CD14-positive monocyte (primary cell): ENCODE measurements at regions not wholly inside any gene's neighbourhood (a gene's known extent, or its start where the extent isn't known, plus 50 kb on each side); places are given as distances from the start of the nearest gene placed in this dataset.
A peak's percentile ranks its signal among the peaks of the same experiment; 100 is the strongest.
"Not testable (repeated sequence)": the region's sequence is repeated elsewhere in the genome, so short reads cannot be mapped to it uniquely, and the experiment has no call there.

Experiments used
- DNase-seq, 3 donors: peaks; one replicate each; pipeline ENCODE4 v3.0.0-alpha.2; 2011 to 2022
- H2AFZ ChIP-seq: 2 replicates; pipeline ENCODE4 v1.6.0; 2012; ENCODE audit warnings: mild to moderate bottlenecking, low read depth, low read length, inconsistent platforms; ENCODE audit not compliant: insufficient read depth, poor library complexity, severe bottlenecking
- H3K27ac ChIP-seq, 2 donors: 1 replicate in 1 of 2; 2 replicates in 1 of 2; pipeline ENCODE4 v1.5.1; 2012 to 2013; ENCODE audit warnings: low read length in 2 of 2, control low read depth in 1 of 2, inconsistent platforms in 1 of 2, low read depth in 1 of 2, mild to moderate bottlenecking in 1 of 2
- H3K27me3 ChIP-seq, 2 donors: one replicate each; pipeline versions ENCODE4 v1.6.0 to v1.6.1; 2011 to 2013; ENCODE audit warnings: low read length in 2 of 2; ENCODE audit not compliant: control insufficient read depth in 2 of 2, insufficient read depth in 2 of 2
- H3K36me3 ChIP-seq, 2 donors: replicated peaks in 1 of 2; 1 replicate in 1 of 2; 2 replicates in 1 of 2; pipeline versions ENCODE4 v1.5.1 to v1.6.1; 2012 to 2013; ENCODE audit warnings: low read length in 2 of 2, control low read depth in 1 of 2, inconsistent platforms in 1 of 2, mild to moderate bottlenecking in 1 of 2; ENCODE audit not compliant: insufficient read depth in 2 of 2, control insufficient read depth in 1 of 2
- H3K4me1 ChIP-seq, 2 donors: 1 replicate in 1 of 2; 2 replicates in 1 of 2; pipeline versions ENCODE4 v1.5.1 to v1.6.1; 2012 to 2013; ENCODE audit warnings: low read length in 2 of 2, control low read depth in 1 of 2, inconsistent platforms in 1 of 2, mild to moderate bottlenecking in 1 of 2, moderate library complexity in 1 of 2; ENCODE audit not compliant: insufficient read depth in 2 of 2, control insufficient read depth in 1 of 2
- H3K4me2 ChIP-seq: replicated peaks from 2 replicates; pipeline ENCODE3; 2012; ENCODE audit warnings: low read length, moderate library complexity, mild to moderate bottlenecking; ENCODE audit not compliant: poor library complexity, severe bottlenecking; ENCODE audit errors: extremely low read depth
- H3K4me3 ChIP-seq, 3 experiments: fragments of 200-600 bp in 1 of 3; sonication (generic) in 1 of 3; replicated peaks in 1 of 3; 1 replicate in 2 of 3; 2 replicates in 1 of 3; pipeline ENCODE4 v1.5.1; 2011 to 2013; ENCODE audit warnings: low read length in 3 of 3, mild to moderate bottlenecking in 3 of 3, control low read depth in 2 of 3, low read depth in 2 of 3, inconsistent platforms in 1 of 3, moderate library complexity in 1 of 3
- H3K79me2 ChIP-seq: 2 replicates; pipeline ENCODE4 v1.6.0; 2012; ENCODE audit warnings: mild to moderate bottlenecking, control low read depth, inconsistent platforms, low read length, moderate library complexity; ENCODE audit not compliant: insufficient read depth
- H3K9ac ChIP-seq: 2 replicates; pipeline ENCODE4 v1.6.0; 2017; ENCODE audit warnings: low read length, mild to moderate bottlenecking; ENCODE audit not compliant: insufficient read depth, poor library complexity, severe bottlenecking
- H3K9me3 ChIP-seq, 2 donors: replicated peaks in 1 of 2; 1 replicate in 1 of 2; 2 replicates in 1 of 2; pipeline versions ENCODE4 v1.5.1 to v1.6.1; 2012 to 2013; ENCODE audit warnings: low read length in 2 of 2, control low read depth in 1 of 2; ENCODE audit not compliant: control insufficient read depth in 1 of 2, insufficient read depth in 1 of 2
- H4K20me1 ChIP-seq: 2 replicates; pipeline ENCODE4 v1.6.0; 2012; ENCODE audit warnings: mild to moderate bottlenecking, low read length, control low read depth, moderate library complexity; ENCODE audit not compliant: insufficient read depth
- H3K27ac Mint-ChIP-seq, 7 donors: one replicate each; pipeline ENCODE4 v1.8.0; 2020; ENCODE audit warnings: mild to moderate bottlenecking in 7 of 7, mixed read lengths in 7 of 7, moderate library complexity in 6 of 7, inconsistent platforms in 2 of 7
- H3K27me3 Mint-ChIP-seq, 3 donors: one replicate each; pipeline ENCODE4 v1.8.0; 2021 to 2022; ENCODE audit warnings: low read depth in 3 of 3, mild to moderate bottlenecking in 3 of 3, mixed read lengths in 3 of 3, moderate library complexity in 3 of 3, inconsistent platforms in 1 of 3
- H3K36me3 Mint-ChIP-seq, 2 donors: one replicate each; pipeline ENCODE4 v1.8.0; 2020; ENCODE audit warnings: mixed read lengths in 2 of 2, inconsistent platforms in 1 of 2, mild to moderate bottlenecking in 1 of 2
- H3K4me1 Mint-ChIP-seq: one replicate; pipeline ENCODE4 v1.8.0; 2020; ENCODE audit warnings: mild to moderate bottlenecking, mixed read lengths
- H3K4me3 Mint-ChIP-seq, 2 donors: one replicate each; pipeline ENCODE4 v1.8.0; 2020; ENCODE audit warnings: mild to moderate bottlenecking in 2 of 2, mixed read lengths in 2 of 2, moderate library complexity in 1 of 2
- H3K9me3 Mint-ChIP-seq, 7 donors: one replicate each; pipeline ENCODE4 v1.8.0; 2020 to 2022; ENCODE audit warnings: mixed read lengths in 7 of 7, mild to moderate bottlenecking in 6 of 7, moderate library complexity in 6 of 7, inconsistent platforms in 2 of 7
- WGBS: methylation state at CpG from one replicate; pipeline ENCODE4 v1.1.5; 2013; ENCODE audit warnings: missing lambda C conversion rate; ENCODE audit not compliant: insufficient coverage; 5-methylcytosine and 5-hydroxymethylcytosine counted together
- intact Hi-C, 2 donors: fragments of 100-400 bp; cut with micrococcal nuclease; formaldehyde crosslinking; loops; one replicate each; pipeline versions ENCODE4 v1.15.0 to v1.15.1; 2023
- TF ChIP-seq, protein P1 (sequence below): fragments of 200-600 bp; IDR thresholded peaks from one replicate; pipeline ENCODE4 v1.8.0; 2022; ENCODE audit warnings: antibody characterized with exemption, mild to moderate bottlenecking

DNA sequence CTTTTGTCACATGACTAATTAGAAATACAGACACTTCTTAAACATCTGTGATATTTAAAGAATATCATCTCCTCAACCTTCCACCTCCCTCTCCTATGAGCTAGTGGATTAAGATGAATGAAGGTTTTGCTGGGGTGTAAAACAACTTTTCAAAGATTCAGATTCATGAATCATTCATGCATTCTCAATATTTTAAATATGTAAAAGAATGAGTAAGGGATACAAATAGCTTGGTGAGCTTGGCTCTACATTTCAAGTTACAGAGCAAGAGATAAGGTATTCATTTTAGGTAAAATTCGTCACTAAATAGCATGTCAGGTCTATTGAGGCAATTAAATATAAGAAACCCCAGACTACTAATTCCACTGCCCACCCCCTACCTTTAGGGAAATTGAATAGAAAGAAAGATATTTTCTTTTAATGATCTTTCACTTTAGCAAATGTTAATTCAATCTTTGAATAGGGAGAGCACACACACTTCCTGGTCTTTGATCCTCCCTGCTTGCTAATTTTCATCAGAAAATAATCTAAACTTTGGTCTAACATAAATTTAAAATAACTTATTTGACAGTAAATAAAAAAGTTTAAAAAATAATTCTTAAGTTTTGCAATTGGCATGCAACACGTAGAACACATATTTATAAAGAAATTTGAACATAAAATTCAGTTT, 486.9 kb upstream of the ITGA1 start:
- TF ChIP-seq, protein P1, sequence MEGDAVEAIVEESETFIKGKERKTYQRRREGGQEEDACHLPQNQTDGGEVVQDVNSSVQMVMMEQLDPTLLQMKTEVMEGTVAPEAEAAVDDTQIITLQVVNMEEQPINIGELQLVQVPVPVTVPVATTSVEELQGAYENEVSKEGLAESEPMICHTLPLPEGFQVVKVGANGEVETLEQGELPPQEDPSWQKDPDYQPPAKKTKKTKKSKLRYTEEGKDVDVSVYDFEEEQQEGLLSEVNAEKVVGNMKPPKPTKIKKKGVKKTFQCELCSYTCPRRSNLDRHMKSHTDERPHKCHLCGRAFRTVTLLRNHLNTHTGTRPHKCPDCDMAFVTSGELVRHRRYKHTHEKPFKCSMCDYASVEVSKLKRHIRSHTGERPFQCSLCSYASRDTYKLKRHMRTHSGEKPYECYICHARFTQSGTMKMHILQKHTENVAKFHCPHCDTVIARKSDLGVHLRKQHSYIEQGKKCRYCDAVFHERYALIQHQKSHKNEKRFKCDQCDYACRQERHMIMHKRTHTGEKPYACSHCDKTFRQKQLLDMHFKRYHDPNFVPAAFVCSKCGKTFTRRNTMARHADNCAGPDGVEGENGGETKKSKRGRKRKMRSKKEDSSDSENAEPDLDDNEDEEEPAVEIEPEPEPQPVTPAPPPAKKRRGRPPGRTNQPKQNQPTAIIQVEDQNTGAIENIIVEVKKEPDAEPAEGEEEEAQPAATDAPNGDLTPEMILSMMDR: no peak
- Histone ChIP-seq H3K9me3 (peaks cover 17 to 27% of the 10 kb centered on the region in 2 donors), H3K4me1 (no peaks in the 10 kb centered on the region), H3K27ac (no peak overlapping the region), H2AFZ (no peak overlapping the region), H3K4me2 (no peak overlapping the region), H3K36me3 (no peaks in the 10 kb centered on the region), H3K79me2 (no peaks in the 10 kb centered on the region), H4K20me1 (no peaks in the 10 kb centered on the region), H3K27me3 (no peaks in the 10 kb centered on the region), H3K4me3 (no peak overlapping the region), H3K9ac (no peak overlapping the region)
- Mint-ChIP-seq H3K4me1 (no peaks in the 10 kb centered on the region), H3K4me3 (no peak overlapping the region), H3K9me3 (peaks cover 8 to 14% (median 12%) of the 10 kb centered on the region in 7 donors), H3K27me3 (no peaks in the 10 kb centered on the region), H3K27ac (no peak overlapping the region), H3K36me3 (no peaks in the 10 kb centered on the region)
- intact Hi-C loops: no loop called here
- DNase-seq: no peak
- WGBS: no CpG with 5 or more reads among the region's 2 CpGs

DNA sequence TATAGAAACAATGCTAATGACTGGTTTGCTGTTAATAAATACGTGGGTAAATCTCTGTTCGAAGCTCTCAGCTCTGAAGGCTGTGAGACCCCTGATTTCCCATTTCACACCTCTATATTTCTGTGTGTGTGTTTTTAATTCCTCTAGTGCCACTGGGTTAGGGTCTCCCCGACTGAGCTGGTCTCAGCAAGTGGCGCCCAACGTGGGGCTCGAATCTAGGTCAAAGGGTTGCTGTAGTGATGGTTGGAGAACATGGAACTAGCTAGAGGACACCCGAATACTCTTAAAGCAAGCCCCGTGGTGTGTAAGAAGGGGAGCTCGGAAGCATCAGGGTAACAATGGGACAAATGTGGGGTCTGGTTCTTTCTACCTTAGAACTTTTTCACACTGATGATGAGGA, 482.9 kb upstream of the ITGA1 start:
- intact Hi-C loops, DNase-seq, H3K27ac ChIP-seq, H3K36me3 Mint-ChIP-seq, H3K27me3 Mint-ChIP-seq, H3K4me2 ChIP-seq, H3K4me1 Mint-ChIP-seq, H3K4me3 ChIP-seq, H3K4me1 ChIP-seq, H2AFZ ChIP-seq, H3K36me3 ChIP-seq, H3K4me3 Mint-ChIP-seq, H3K9ac ChIP-seq, H3K79me2 ChIP-seq, H4K20me1 ChIP-seq, H3K27me3 ChIP-seq: not testable (repeated sequence)
- peaks cover 11 to 19% (median 18%) of the 10 kb centered on the region in 7 donors for H3K9me3 Mint-ChIP-seq
- peak overlapping the region in 1 of 7 donors; percentile 60 for H3K27ac Mint-ChIP-seq
- H3K9me3 ChIP-seq: peaks cover 25 to 46% of the 10 kb centered on the region in 2 donors
- 87% methylated on average over 5 of the region's 9 CpGs for WGBS
